ENCODE measurements at regions not wholly inside any gene's neighbourhood (a gene's known extent, or its start where the extent isn't known, plus 50 kb on each side); places are given as distances from the start of the nearest gene placed in this dataset.

DNA sequence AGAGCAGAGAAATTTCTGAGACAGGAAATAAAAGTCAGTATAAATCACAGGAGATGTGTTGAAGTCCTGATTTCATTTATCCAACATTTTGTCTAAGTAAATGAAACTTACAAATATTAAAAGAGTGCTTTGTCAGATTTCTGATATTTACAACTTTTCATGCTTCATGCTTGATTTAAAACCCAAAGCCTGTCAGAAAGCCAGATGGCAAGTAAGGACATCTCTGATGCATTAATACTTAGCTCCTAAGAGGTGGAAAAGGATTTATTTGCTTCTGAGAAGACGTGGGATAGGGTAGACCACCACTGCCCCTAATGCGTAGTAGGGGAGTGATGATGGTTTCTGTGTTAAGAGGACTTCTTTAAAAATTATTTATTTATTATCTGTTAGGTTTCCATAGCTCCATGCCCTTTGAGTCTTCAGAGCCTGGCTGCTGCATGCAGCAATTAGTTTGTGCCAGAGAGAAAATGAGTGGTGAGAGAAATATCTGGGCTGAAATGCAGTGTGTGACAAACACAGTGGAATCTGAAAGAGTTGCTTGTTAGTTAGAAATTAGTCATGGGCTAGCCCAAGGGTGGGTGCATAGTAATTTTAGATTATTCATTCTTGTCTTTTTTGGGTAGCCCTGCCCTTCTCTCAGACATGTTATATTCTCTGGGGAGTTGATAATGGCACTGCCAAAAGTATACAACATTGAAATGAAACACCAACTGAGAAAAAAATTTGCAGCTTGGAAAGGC lies 333.8 kb downstream of the C4orf33 start:
- H2AFZ ChIP-seq (ENCODE audit: low read depth, low read length), result no peak overlapping the region
- no peak overlapping the region for H3K4me3 ChIP-seq (ENCODE audit: low read length)

DNA sequence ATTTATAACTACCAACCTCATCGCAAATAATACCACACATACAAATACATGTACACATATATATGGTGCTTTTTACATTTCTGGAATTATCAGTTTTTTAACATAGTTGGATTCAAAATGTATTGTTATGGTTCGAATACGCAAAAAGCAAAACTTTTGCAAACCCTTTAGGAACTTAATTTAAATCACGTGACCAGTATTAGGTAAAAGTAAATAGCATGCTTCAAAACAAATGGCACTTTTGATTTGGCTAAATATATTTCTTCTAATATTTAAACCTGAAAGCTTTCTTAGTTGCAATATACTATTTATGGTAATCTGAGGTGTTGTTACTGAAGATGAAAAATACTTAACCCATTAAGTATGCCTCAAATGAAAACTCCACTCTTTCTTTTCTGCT lies 341.4 kb downstream of the C4orf33 start:
- H3K9me2 ChIP-seq (ENCODE audit: insufficient read depth, low read length), result no peaks in the 10 kb centered on the region
- H4K20me1 ChIP-seq (ENCODE audit: insufficient read depth), result no peaks in the 10 kb centered on the region
- no peak overlapping the region for H2AFZ ChIP-seq (ENCODE audit: low read depth, low read length)
- H3K27ac ChIP-seq (ENCODE audit: low read length), result no peak overlapping the region
- no peak overlapping the region for H3K4me3 ChIP-seq (ENCODE audit: low read length)
- no peaks in the 10 kb centered on the region for H3K27me3 ChIP-seq (ENCODE audit: insufficient read depth, low read depth, low read length)
- H3K79me2 ChIP-seq (replicated peaks; ENCODE audit: insufficient read depth, low read length), result no peaks in the 10 kb centered on the region
- no peaks in the 10 kb centered on the region for H3K36me3 ChIP-seq (ENCODE audit: insufficient read depth, low read length)
- H3K4me2 ChIP-seq (ENCODE audit: low read length), result no peak overlapping the region
- no peak overlapping the region for H3K9ac ChIP-seq (ENCODE audit: low read length)
- TF ChIP-seq EZH2 (IDR thresholded peaks at IDR 0.05; ENCODE audit: borderline replicate concordance, insufficient read depth, low read length, poor library complexity, severe bottlenecking) (no peak), EP300 (conservative IDR thresholded peaks at IDR 0.05; ENCODE audit: poor library complexity, severe bottlenecking) (no peak), SMC3 (conservative IDR thresholded peaks at IDR 0.05; ENCODE audit: poor library complexity) (no peak), MXI1 (conservative IDR thresholded peaks at IDR 0.05; ENCODE audit: poor library complexity, severe bottlenecking) (no peak), RAD21 (conservative IDR thresholded peaks at IDR 0.05) (no peak), TAF1 (IDR thresholded peaks at IDR 0.05; ENCODE audit: low read depth) (no peak), POLR2AphosphoS5 (IDR thresholded peaks at IDR 0.05) (no peak)
- TF ChIP-seq, protein P1, sequence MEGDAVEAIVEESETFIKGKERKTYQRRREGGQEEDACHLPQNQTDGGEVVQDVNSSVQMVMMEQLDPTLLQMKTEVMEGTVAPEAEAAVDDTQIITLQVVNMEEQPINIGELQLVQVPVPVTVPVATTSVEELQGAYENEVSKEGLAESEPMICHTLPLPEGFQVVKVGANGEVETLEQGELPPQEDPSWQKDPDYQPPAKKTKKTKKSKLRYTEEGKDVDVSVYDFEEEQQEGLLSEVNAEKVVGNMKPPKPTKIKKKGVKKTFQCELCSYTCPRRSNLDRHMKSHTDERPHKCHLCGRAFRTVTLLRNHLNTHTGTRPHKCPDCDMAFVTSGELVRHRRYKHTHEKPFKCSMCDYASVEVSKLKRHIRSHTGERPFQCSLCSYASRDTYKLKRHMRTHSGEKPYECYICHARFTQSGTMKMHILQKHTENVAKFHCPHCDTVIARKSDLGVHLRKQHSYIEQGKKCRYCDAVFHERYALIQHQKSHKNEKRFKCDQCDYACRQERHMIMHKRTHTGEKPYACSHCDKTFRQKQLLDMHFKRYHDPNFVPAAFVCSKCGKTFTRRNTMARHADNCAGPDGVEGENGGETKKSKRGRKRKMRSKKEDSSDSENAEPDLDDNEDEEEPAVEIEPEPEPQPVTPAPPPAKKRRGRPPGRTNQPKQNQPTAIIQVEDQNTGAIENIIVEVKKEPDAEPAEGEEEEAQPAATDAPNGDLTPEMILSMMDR (IDR thresholded peaks at IDR 0.05; ENCODE audit: poor library complexity, severe bottlenecking), result no peak
- TF ChIP-seq, protein P2, sequence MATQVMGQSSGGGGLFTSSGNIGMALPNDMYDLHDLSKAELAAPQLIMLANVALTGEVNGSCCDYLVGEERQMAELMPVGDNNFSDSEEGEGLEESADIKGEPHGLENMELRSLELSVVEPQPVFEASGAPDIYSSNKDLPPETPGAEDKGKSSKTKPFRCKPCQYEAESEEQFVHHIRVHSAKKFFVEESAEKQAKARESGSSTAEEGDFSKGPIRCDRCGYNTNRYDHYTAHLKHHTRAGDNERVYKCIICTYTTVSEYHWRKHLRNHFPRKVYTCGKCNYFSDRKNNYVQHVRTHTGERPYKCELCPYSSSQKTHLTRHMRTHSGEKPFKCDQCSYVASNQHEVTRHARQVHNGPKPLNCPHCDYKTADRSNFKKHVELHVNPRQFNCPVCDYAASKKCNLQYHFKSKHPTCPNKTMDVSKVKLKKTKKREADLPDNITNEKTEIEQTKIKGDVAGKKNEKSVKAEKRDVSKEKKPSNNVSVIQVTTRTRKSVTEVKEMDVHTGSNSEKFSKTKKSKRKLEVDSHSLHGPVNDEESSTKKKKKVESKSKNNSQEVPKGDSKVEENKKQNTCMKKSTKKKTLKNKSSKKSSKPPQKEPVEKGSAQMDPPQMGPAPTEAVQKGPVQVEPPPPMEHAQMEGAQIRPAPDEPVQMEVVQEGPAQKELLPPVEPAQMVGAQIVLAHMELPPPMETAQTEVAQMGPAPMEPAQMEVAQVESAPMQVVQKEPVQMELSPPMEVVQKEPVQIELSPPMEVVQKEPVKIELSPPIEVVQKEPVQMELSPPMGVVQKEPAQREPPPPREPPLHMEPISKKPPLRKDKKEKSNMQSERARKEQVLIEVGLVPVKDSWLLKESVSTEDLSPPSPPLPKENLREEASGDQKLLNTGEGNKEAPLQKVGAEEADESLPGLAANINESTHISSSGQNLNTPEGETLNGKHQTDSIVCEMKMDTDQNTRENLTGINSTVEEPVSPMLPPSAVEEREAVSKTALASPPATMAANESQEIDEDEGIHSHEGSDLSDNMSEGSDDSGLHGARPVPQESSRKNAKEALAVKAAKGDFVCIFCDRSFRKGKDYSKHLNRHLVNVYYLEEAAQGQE (IDR thresholded peaks at IDR 0.05; ENCODE audit: borderline replicate concordance), result no peak
- no peaks in the 10 kb centered on the region for H3K9me3 ChIP-seq (ENCODE audit: low read length)
- no peaks in the 10 kb centered on the region for H3F3A ChIP-seq (ENCODE audit: insufficient read depth, low read length, poor library complexity, severe bottlenecking)

More for the DNA sequence above, 333.8 kb downstream of the C4orf33 start:
- H3F3A ChIP-seq (ENCODE audit: insufficient read depth, low read length, poor library complexity, severe bottlenecking), result no peaks in the 10 kb centered on the region
- H4K20me1 ChIP-seq (ENCODE audit: insufficient read depth), result no peaks in the 10 kb centered on the region
- H3K36me3 ChIP-seq (ENCODE audit: insufficient read depth, low read length), result no peaks in the 10 kb centered on the region
- H3K9me2 ChIP-seq (ENCODE audit: insufficient read depth, low read length), result no peaks in the 10 kb centered on the region
- H3K27me3 ChIP-seq (ENCODE audit: insufficient read depth, low read depth, low read length), result no peaks in the 10 kb centered on the region
- no peak overlapping the region for H3K9ac ChIP-seq (ENCODE audit: low read length)
- H3K4me2 ChIP-seq (ENCODE audit: low read length), result no peak overlapping the region
- H3K9me3 ChIP-seq (ENCODE audit: low read length), result no peaks in the 10 kb centered on the region
- no peak overlapping the region for H3K27ac ChIP-seq (ENCODE audit: low read length)
- no peak for TF ChIP-seq RAD21 (conservative IDR thresholded peaks at IDR 0.05)
- no peak for TF ChIP-seq EP300 (conservative IDR thresholded peaks at IDR 0.05; ENCODE audit: poor library complexity, severe bottlenecking)
- TF ChIP-seq, protein P1 (IDR thresholded peaks at IDR 0.05; ENCODE audit: poor library complexity, severe bottlenecking), result no peak
- H3K79me2 ChIP-seq (replicated peaks; ENCODE audit: insufficient read depth, low read length), result no peaks in the 10 kb centered on the region

Data from neural cell (in vitro differentiated cells).